NCI-H146 treated with DMSO at 0.1 percent for 48 hours (cell line): ENCODE measurements at regions not wholly inside any gene's neighbourhood (a gene's known extent, or its start where the extent isn't known, plus 50 kb on each side); places are given as distances from the start of the nearest gene placed in this dataset.
A peak's percentile ranks its signal among the peaks of the same experiment; 100 is the strongest.
"Not testable (repeated sequence)": the region's sequence is repeated elsewhere in the genome, so short reads cannot be mapped to it uniquely, and the experiment has no call there.

Experiments
- DNase-seq: peaks from one replicate; lab custom pipeline; 2025; ENCODE audit not compliant: unreplicated experiment; lab: John Stamatoyannopoulos, UW

GRCh38 chr10:91002656-91003055 lies 81.8 kb upstream of the ANKRD1 start:
- no peak for DNase-seq

- not testable (repeated sequence) for DNase-seq
Observed at GRCh38 chr10:91003379-91003778, 82.5 kb upstream of the ANKRD1 start.

- not testable (repeated sequence) for DNase-seq
Observed at GRCh38 chr10:91005276-91005675, 84.4 kb upstream of the ANKRD1 start.

GRCh38 chr10:91006001-91006751 lies 85.3 kb upstream of the ANKRD1 start:
- peak; percentile 18 for DNase-seq

- DNase-seq, result no peak
Observed at GRCh38 chr10:91006752-91007346, 86.0 kb upstream of the ANKRD1 start.

GRCh38 chr10:91007655-91008054 lies 86.8 kb upstream of the ANKRD1 start:
- no peak for DNase-seq

GRCh38 chr10:91009121-91009520 lies 88.2 kb upstream of the ANKRD1 start:
- DNase-seq, result no peak

- no peak for DNase-seq
Observed at GRCh38 chr10:91010952-91011351, 90.1 kb upstream of the ANKRD1 start.

- no peak for DNase-seq
Observed at GRCh38 chr10:91012502-91012901, 91.6 kb upstream of the ANKRD1 start.

GRCh38 chr10:91013985-91014384 lies 93.1 kb upstream of the ANKRD1 start:
- no peak for DNase-seq

GRCh38 chr10:91017198-91017597 lies 96.3 kb upstream of the ANKRD1 start:
- no peak for DNase-seq

- no peak for DNase-seq
Observed at GRCh38 chr10:91021901-91022300, 101.0 kb upstream of the ANKRD1 start.

- no peak for DNase-seq
Observed at GRCh38 chr10:91022390-91022789, 101.5 kb upstream of the ANKRD1 start.

GRCh38 chr10:91022924-91023699 lies 102.2 kb upstream of the ANKRD1 start:
- DNase-seq, result no peak

- DNase-seq, result no peak
Observed at GRCh38 chr10:91023700-91024398, 103.0 kb upstream of the ANKRD1 start.

- DNase-seq, result no peak
Observed at GRCh38 chr10:91024541-91024940, 103.7 kb upstream of the ANKRD1 start.

GRCh38 chr10:91032611-91033206 lies 111.8 kb upstream of the ANKRD1 start:
- no peak for DNase-seq

- no peak for DNase-seq
Observed at GRCh38 chr10:91033324-91033950, 112.5 kb upstream of the ANKRD1 start.

- no peak for DNase-seq
Observed at GRCh38 chr10:91034042-91034441, 113.2 kb upstream of the ANKRD1 start.

GRCh38 chr10:91034494-91035159 lies 113.7 kb upstream of the ANKRD1 start:
- DNase-seq, result no peak
